ENCODE measurements at regions not wholly inside any gene's neighbourhood (a gene's known extent, or its start where the extent isn't known, plus 50 kb on each side); places are given as distances from the start of the nearest gene placed in this dataset.

- no peak for TF ChIP-seq CREB5 (CRISPR knock-in tag; IDR thresholded peaks at IDR 0.05; ENCODE audit: low read depth)
- no peak for TF ChIP-seq ISL1 (CRISPR knock-in tag; IDR thresholded peaks at IDR 0.05)
- TF ChIP-seq PATZ1 (CRISPR knock-in tag; IDR thresholded peaks at IDR 0.05; ENCODE audit: borderline replicate concordance): no peak
- no peak for TF ChIP-seq ZNF565 (CRISPR knock-in tag; conservative IDR thresholded peaks at IDR 0.05; ENCODE audit: low read depth)
- no peak for TF ChIP-seq OSR1 (CRISPR knock-in tag; IDR thresholded peaks at IDR 0.05)
- no peak for TF ChIP-seq ZNF8 (CRISPR knock-in tag; IDR thresholded peaks at IDR 0.05)
- no peak for TF ChIP-seq GLIS3 (CRISPR knock-in tag; IDR thresholded peaks at IDR 0.05)
- no peak for TF ChIP-seq ZFP30 (CRISPR knock-in tag; IDR thresholded peaks at IDR 0.05)
- TF ChIP-seq POU6F1 (CRISPR knock-in tag; IDR thresholded peaks at IDR 0.05; ENCODE audit: borderline replicate concordance, low read depth): no peak
- no peak for TF ChIP-seq ZFP3 (CRISPR knock-in tag; IDR thresholded peaks at IDR 0.05)
These were observed 465.5 kb upstream of the HTR1E start for GRCh38 chr6:86471791-86472190.

Data from SK-N-SH treated with all-trans-retinoic acid at 6 μM for 48 hours (cell line).